Central memory CD8-positive, alpha-beta T cell (primary cell): ENCODE measurements at regions not wholly inside any gene's neighbourhood (a gene's known extent, or its start where the extent isn't known, plus 50 kb on each side); places are given as distances from the start of the nearest gene placed in this dataset.

Experiments
- ATAC-seq: fragments of 150-1000 bp; cut with Tn5 transposase; replicated peaks from 2 replicates; pipeline ENCODE4 v1.10.0; 2022; ENCODE audit warnings: mild to moderate bottlenecking, moderate FRiP score, moderate number of reproducible peaks; ENCODE audit not compliant: poor library complexity, severe bottlenecking; ENCODE audit errors: extremely low read depth
- DNase-seq, 2 donors: peaks; one replicate each; pipeline ENCODE4 v3.0.0; 2021; ENCODE audit warnings: low spot score in 2 of 2
- H3K27ac Mint-ChIP-seq: one replicate; pipeline ENCODE4 v1.8.0; 2022; ENCODE audit warnings: low read depth, mild to moderate bottlenecking, moderate library complexity, mixed read lengths
- H3K27me3 Mint-ChIP-seq: one replicate; pipeline ENCODE4 v1.8.0; 2022; ENCODE audit warnings: mixed read lengths
- H3K36me3 Mint-ChIP-seq: one replicate; pipeline ENCODE4 v1.8.0; 2022; ENCODE audit warnings: mild to moderate bottlenecking, moderate library complexity, mixed read lengths; ENCODE audit not compliant: insufficient read depth
- H3K4me1 Mint-ChIP-seq: one replicate; pipeline ENCODE4 v1.8.0; 2022; ENCODE audit warnings: mixed read lengths
- H3K4me3 Mint-ChIP-seq: one replicate; pipeline ENCODE4 v1.8.0; 2022; ENCODE audit warnings: mild to moderate bottlenecking, moderate library complexity, mixed read lengths
- H3K9me3 Mint-ChIP-seq: one replicate; pipeline ENCODE4 v1.8.0; 2022; ENCODE audit warnings: mixed read lengths

DNA sequence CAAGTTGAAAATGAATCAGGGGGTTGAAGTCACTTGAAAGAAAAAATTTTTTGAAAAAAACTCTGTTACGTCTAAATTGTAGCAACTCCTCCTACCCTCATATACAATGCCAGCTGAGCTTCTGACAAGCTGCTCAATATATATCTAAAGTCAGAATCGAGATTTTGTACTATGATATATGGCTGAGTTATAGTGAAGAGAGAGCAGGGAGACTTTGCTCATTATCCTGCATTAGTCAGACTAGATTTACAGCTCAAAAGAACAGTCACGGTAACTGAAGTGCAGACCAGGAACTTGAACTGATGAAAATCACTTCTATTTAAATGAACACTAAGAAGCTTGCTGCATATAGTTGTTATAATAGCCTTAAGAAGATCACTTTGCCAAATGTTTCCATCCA is 153.1 kb downstream of the LACC1 start:
- H3K9me3 Mint-ChIP-seq = no peaks in the 10 kb centered on the region
- H3K27ac Mint-ChIP-seq = no peak overlapping the region
- H3K4me1 Mint-ChIP-seq = no peaks in the 10 kb centered on the region
- no peak for ATAC-seq
- H3K27me3 Mint-ChIP-seq = peaks cover 58% of the 10 kb centered on the region
- DNase-seq = no peak
- no peaks in the 10 kb centered on the region for H3K36me3 Mint-ChIP-seq
- no peak overlapping the region for H3K4me3 Mint-ChIP-seq

DNA sequence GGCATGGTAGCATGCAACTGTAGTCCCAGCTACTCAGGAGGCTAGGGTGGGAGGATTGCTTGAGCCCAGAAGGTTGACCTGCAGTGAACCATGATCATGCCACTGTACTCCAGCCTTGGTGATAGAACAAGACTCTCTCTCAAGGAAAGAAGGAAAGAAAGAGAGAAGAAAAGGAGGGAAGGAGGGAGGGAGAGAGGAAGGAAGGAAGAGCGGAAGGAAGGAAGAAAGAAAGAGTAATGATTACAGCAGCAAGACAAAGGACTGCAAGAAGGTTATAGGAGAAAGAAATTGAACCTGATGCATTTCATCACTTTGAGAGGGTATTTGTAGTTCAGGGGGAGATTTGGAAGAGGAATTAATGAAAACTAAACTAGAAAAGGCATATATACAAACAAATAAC is 155.7 kb downstream of the LACC1 start:
- Mint-ChIP-seq H3K27ac (no peak overlapping the region), H3K4me1 (no peaks in the 10 kb centered on the region), H3K36me3 (peaks cover 2% of the 10 kb centered on the region), H3K27me3 (peaks cover 48% of the 10 kb centered on the region), H3K9me3 (no peaks in the 10 kb centered on the region), H3K4me3 (no peak overlapping the region)
- no peak for DNase-seq
- no peak for ATAC-seq

DNA sequence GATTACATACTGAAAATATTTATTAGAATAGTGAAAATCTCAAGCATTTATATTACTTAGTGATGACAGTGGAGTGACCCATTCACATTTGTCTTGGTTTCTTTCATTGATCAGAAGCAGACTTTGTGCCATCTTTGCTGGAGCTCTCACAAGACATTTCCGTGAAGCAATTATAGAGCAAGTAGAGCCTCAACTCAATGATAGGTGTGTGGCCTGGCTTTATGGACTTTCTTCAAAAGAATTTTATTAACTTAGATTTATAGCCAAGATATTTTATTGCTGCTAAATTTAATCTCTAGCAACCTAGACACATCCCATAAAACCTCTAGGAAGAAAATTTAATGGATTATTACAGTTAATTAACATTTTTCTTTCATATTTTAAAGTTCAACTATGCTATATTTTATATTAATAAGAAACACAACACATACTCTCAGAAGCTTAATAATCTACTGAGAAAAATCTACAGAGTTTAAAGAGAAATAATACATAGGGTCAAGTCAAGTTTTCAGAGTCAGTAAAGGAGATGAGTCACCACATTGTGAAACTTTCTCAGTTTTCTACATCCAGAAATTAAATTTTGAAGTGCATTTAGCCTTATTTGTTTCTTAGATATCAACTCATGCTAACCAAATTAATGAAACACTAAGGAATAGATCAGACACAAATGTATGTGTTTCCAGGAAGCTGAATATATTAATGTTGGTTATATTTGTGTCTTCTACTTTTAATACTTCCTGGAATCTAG is 160.5 kb downstream of the LACC1 start:
- no peaks in the 10 kb centered on the region for H3K4me1 Mint-ChIP-seq
- H3K36me3 Mint-ChIP-seq = peaks cover 2% of the 10 kb centered on the region
- H3K27ac Mint-ChIP-seq = no peak overlapping the region
- peaks cover 11% of the 10 kb centered on the region for H3K27me3 Mint-ChIP-seq
- no peak overlapping the region for H3K4me3 Mint-ChIP-seq
- DNase-seq = no peak
- no peak for ATAC-seq
- H3K9me3 Mint-ChIP-seq = no peaks in the 10 kb centered on the region

DNA sequence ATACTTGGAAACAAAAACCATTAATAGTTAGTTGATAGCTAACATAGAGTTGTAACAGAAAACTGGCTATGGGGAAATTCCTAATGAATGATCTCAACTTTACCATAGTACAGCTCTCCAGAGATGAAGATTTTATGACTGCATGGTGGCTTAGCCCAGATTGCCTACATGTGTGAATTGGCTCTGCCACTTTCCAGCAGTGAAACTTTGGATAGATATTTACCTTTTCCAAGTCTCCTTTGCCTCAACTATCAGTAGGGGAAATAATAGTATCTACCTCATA is 161.1 kb downstream of the LACC1 start:
- Mint-ChIP-seq H3K4me1 (no peaks in the 10 kb centered on the region), H3K36me3 (peaks cover 2% of the 10 kb centered on the region), H3K27me3 (peaks cover 11% of the 10 kb centered on the region), H3K27ac (no peak overlapping the region), H3K9me3 (no peaks in the 10 kb centered on the region), H3K4me3 (no peak overlapping the region)
- no peak for DNase-seq
- no peak for ATAC-seq

DNA sequence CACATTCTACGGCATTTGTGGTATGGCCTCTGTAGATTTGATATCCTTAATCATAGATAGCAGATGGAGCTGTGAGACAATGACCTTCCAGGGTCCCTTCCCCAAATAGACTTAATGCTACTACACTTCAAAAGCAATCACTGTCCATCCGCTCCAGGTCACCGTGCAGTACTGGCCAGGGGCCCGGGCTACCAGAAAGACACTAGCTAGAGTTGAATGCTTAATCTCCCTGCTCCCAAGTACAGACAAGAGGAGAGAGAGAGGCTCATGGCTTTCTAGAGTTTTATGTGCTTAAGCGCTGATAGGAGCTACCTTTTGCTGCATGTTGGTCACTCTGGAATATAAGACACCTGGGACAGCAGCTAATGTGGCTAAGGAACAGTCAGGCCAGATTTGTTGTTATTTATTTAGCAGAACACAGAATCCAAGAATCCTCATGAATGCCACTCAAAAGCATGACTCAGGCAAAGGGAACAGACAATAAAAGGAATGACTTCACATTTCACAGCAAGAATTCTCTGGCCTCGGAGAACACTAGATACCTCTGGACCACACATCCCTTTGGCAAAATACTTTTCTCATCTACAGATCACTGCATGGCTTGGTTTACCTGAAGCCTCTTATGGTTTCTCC is 165.0 kb downstream of the LACC1 start:
- DNase-seq = no peak
- H3K4me1 Mint-ChIP-seq = no peaks in the 10 kb centered on the region
- no peak overlapping the region for H3K27ac Mint-ChIP-seq
- no peaks in the 10 kb centered on the region for H3K36me3 Mint-ChIP-seq
- no peaks in the 10 kb centered on the region for H3K9me3 Mint-ChIP-seq
- ATAC-seq = no peak
- H3K4me3 Mint-ChIP-seq = no peak overlapping the region
- peaks cover 44% of the 10 kb centered on the region for H3K27me3 Mint-ChIP-seq

DNA sequence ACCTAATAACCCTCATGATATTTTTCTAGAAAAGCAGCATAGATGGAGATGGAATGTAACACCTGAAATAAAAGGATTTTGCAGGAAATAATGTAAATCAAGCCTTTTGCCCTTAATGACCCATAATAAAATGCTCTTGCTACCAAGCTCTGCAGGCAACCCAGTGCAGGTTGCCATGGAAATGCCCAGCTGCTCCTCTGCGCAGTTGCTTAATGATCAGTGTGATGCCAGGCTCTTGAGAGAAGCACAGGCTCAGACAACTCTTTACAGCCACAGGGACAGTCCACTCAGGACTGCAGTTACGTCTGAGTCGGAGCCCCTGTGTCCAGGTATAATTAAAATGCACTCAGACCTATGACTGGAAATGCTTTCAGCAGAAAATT is 165.5 kb downstream of the LACC1 start:
- Mint-ChIP-seq H3K4me3 (no peak overlapping the region), H3K36me3 (no peaks in the 10 kb centered on the region), H3K27ac (no peak overlapping the region), H3K9me3 (no peaks in the 10 kb centered on the region), H3K4me1 (no peaks in the 10 kb centered on the region), H3K27me3 (peaks cover 44% of the 10 kb centered on the region)
- DNase-seq = no peak
- ATAC-seq = no peak

DNA sequence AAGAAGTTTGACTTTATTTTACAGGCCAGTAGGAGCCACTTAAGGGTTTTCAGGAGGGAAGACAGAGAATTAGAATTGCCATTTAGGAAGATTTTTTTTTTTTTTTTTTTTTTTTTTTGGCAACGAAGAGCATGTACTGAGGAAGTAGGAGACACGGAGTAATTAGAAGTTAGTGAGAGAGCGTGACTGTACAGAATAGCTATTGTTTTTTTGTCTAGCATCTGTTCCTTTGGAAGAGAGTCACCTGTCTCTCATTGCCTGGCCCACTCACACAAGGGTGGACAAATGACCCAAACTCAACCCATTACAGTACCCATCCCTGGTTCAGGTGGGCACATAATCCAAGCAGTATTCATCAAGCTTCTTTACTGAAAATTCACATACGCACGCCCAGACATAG is 166.7 kb downstream of the LACC1 start:
- Mint-ChIP-seq H3K27me3 (peaks cover 44% of the 10 kb centered on the region), H3K4me1 (no peaks in the 10 kb centered on the region), H3K9me3 (no peaks in the 10 kb centered on the region), H3K27ac (no peak overlapping the region), H3K4me3 (no peak overlapping the region), H3K36me3 (no peaks in the 10 kb centered on the region)
- DNase-seq (no peak), ATAC-seq (no peak)

DNA sequence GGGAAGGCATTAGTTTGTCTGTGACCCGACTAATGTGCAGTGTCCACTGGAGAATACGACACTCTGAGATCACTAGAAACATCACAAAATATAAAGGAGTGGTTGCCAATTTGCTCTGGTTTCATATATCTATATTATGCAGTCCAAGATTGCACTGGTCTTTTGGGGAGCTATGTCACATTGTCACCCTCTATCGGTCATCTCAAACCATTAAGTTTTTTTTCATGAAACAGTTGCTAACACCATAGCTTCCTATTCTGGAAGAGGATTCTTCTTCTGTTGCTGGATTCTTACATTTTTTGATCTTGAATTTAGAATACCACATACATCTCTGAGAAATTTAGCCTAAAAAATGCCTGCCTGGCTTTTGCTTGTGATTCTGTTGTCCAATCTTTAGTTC is 168.6 kb downstream of the LACC1 start:
- Mint-ChIP-seq H3K4me1 (no peaks in the 10 kb centered on the region), H3K27me3 (peaks cover 56% of the 10 kb centered on the region), H3K4me3 (no peak overlapping the region), H3K9me3 (no peaks in the 10 kb centered on the region), H3K36me3 (no peaks in the 10 kb centered on the region), H3K27ac (no peak overlapping the region)
- DNase-seq (no peak), ATAC-seq (no peak)

DNA sequence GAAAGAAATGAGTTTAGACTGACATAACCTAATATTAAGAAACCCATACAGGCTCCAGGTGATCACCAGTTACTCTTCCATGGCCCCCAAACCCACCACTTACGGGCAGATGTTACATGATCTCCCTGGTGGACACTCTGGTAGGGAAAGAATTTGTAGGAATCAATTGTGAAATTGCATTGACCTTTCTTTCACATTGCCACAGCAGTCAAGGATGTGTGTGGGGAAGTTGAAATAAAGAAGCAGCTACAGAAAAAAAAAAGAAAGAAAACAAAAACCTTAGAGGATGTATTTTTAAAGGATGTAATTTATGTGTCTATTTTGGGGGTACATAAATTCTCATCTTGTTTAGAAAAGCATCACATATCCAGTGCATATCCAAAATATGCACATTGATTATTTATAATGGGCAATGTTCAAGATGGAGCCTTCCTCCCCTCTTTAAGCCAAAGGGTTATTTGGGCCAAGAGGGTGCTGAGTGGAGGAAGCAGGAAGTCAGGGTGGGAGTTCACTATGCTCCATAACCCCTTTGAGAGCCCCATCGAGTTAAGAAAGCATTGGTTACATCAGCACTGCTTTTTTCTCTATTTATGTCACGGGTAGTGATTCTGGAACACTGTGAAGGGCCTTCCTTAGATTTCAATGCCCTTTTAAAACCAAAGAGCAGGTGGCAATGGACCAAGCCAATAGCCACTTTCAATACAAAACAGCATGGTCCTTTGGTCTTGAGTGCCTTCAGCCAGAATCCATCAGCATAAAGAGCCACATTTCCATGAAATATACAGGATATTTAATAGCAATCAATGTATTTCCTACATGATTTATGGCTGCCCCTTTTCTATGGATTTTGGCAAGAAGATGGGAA is 169.6 kb downstream of the LACC1 start:
- Mint-ChIP-seq H3K4me3 (no peak overlapping the region), H3K27me3 (peaks cover 62% of the 10 kb centered on the region), H3K27ac (no peak overlapping the region), H3K4me1 (no peaks in the 10 kb centered on the region), H3K36me3 (no peaks in the 10 kb centered on the region), H3K9me3 (no peaks in the 10 kb centered on the region)
- ATAC-seq (no peak), DNase-seq (no peak)

DNA sequence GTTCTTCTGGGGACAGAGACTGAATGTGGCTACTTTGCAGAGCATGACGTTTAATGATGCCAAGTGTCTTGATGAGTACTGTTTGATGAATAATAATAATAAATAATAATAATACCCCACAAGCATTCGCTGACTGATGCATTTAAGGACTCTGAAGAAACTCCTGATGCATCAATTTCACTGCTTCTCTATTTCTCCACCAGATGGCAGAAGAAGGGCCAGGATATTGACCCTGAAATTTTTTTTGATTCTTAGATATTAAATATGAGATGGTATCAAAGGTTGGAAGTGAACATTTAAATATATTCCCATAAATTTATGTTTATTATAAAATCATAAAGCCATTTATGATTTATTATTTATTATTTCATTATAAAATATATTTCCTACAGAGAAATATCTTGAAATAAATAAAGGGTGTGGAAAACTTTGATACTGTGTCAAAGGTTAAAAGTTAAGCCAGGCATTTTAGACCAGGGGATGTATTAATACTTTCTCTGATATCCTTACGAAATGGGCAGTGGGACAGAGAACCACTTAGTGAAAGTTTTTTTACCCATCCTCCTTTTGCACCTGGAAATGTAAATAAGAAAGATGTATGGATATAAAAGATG is 170.9 kb downstream of the LACC1 start:
- Mint-ChIP-seq H3K36me3 (no peaks in the 10 kb centered on the region), H3K9me3 (no peaks in the 10 kb centered on the region), H3K4me1 (no peaks in the 10 kb centered on the region), H3K27me3 (peaks cover 70% of the 10 kb centered on the region), H3K27ac (no peak overlapping the region), H3K4me3 (no peak overlapping the region)
- ATAC-seq = no peak
- DNase-seq = no peak

DNA sequence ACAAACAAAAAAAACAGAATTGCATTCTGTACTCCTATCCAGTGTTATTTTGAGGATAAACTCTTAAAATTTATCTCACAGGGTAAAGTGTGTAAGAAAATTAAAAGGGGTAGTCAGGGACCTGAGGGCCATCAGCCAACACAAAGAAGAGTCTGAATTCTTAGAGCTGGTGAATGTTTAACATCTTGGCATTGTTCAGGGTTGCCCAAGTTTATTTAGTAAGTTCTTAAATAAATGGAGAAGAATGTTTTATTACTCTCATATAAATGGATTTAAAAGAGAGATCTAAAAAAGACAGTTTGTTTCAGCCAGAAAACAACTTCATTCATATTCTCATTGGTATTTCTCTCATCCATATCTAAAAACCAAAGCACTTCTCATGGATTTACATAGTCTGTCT is 171.7 kb downstream of the LACC1 start:
- DNase-seq (no peak), ATAC-seq (no peak)
- Mint-ChIP-seq H3K27me3 (peaks cover 68% of the 10 kb centered on the region), H3K4me1 (no peaks in the 10 kb centered on the region), H3K36me3 (peaks cover 3% of the 10 kb centered on the region), H3K9me3 (no peaks in the 10 kb centered on the region), H3K4me3 (no peak overlapping the region), H3K27ac (no peak overlapping the region)

DNA sequence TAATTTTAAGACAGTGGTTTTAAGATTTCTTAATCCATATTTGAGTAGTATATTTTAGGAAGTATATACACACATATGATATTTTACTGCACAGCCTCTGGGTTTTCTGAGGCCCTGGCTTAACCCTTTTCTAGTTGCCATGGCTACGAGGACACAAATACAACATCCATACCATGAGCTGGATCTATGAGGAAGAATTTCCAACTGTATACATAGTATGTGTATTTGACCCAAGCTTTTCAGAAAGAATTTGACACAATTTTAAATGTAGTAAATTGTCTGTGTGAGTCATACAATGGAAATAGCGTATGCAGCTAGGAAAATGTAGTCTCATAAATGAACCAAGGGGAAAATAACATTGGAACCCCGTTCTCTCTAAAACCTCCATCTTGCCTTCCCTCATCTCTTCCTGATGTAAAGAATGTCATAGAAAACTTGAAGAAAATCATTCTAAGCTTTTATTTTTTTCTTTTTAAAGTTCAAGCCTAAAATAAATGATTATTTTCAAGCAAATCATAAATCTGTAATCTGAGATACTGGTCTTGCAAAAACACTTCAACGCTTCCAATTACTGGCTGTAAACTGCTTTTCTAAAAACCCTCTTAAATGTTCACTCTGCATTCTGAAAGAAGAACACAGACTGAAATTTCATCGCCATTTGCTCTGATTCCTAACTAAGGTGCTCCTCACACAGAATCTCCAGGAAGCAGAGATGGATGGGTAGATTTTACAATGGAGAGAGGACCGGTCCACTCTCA is 172.4 kb downstream of the LACC1 start:
- peaks cover 3% of the 10 kb centered on the region for H3K36me3 Mint-ChIP-seq
- peaks cover 63% of the 10 kb centered on the region for H3K27me3 Mint-ChIP-seq
- no peaks in the 10 kb centered on the region for H3K9me3 Mint-ChIP-seq
- no peak overlapping the region for H3K27ac Mint-ChIP-seq
- ATAC-seq (no peak), DNase-seq (no peak)
- H3K4me3 Mint-ChIP-seq = no peak overlapping the region
- no peaks in the 10 kb centered on the region for H3K4me1 Mint-ChIP-seq
